Embryonic facial prominence (tissue), 1 donor: ENCODE measurements at regions not wholly inside any gene's neighbourhood (a gene's known extent, or its start where the extent isn't known, plus 50 kb on each side); places are given as distances from the start of the nearest gene placed in this dataset.
"Not testable (repeated sequence)": the region's sequence is repeated elsewhere in the genome, so short reads cannot be mapped to it uniquely, and the experiment has no call there.

Experiments used
- DNase-seq: peaks from one replicate; pipeline ENCODE4 v3.0.0-alpha.2; 2016; ENCODE audit errors: extremely low spot score

DNA sequence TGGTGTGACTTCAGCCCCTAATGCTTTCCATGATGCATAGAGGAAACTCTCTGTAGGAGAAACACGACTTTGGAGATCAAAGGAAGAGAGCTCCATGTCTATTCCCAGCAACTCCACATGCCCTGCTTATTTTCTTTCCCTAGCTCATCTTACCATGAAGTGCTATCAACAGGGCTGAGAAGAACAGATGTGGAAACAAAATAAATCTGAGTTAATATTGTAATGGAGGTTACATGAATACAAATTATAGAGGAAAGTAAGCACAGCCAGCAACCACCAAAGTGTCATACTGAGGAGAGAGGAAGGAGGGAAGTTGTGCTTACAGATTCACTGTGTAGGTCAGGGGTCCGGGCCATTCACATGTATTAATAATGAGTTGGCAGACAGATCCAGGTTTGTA lies 157.5 kb downstream of the RFPL4B start:
- DNase-seq, result no peak

DNA sequence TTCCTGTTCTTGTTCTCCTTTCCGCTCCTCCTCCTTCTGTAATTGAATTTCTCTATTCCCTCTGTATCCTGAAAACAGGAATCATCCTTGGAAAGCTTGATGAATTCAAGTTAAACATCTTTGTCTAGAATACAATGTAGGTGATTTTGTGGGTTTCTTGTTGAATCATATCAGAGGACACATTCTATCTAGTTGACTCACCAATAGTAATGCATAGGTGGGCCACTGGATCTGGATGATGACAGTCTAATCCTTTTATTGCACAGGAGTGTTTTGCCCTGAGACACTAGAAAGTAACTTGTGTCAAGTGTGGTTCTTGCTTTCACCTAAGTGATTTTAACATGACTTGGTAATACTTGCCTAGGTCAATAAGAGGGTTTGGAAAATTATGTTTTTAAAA lies 164.3 kb downstream of the RFPL4B start:
- no peak for DNase-seq

DNA sequence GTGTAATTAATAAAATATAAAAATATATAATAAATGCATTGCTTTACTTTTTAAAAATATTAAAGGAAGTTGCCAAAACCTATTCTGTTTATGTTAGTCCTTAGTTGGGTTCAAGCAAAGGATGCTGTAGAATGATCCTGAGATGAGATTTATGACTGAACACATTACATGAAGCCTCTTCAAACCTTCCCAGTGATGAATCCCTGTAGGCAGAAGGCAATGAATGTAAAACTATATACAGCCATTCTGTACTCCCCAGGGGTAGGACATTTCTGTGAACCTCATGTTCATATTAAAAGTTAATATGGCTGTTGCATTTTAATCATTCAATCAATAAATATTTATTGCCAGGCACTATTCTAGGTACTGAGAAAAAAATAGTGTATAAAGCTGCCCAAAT lies 166.0 kb downstream of the RFPL4B start:
- no peak for DNase-seq

DNA sequence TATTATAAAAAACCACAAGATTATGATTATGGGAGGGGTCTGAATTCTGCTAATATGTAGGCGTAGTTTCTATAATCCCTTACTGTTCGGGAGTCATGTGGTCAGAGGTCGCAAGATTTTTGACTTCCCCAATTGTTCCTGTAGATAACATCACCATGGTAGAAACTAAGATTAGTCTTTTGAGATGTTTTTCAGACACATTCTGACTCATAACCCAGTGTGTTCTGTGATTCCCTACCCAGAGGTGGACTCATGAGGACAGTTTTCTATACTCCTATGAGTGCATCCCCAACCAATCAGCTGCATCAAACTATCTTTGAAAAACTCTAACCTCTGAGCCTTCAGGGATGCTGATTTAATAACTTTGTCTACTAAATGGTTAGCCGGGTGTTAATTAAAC lies 175.5 kb downstream of the RFPL4B start:
- no peak for DNase-seq

DNA sequence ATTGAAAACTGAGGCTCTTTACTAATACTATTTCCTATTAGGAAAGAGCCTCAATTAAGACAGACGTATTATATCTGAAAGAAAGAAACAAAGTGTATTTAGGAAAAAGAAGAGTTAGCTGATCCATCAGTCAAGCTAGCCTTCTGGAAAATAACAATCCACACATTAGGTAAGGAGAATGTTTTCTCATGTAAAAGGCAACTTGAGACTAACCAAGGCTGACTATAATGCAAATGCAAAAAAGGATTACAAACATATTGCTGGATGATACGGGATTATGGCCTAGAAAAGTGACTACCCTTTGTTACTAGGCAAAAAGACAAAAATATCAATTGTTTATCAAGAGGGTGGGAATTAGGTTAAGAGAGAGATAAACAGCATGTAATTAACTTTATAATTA lies 176.9 kb downstream of the RFPL4B start:
- DNase-seq, result no peak

DNA sequence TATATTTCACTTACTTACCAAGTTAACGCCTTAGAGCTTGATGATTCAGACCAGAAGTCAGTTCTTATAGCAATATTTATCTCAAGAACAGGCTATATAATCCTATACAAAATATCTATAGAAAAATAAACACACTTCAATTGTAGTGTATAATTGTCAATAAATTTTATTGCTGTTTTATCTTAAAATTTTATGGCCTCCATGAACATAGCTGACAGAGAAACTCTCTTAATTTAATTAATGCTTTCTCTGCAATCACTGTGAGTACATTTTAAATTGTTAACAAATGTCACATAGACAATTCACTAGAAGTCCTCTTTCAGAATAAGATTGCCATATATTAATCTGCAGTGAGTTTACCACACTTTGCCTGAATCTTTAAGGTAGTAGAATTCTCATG lies 178.6 kb downstream of the RFPL4B start:
- DNase-seq, result no peak

DNA sequence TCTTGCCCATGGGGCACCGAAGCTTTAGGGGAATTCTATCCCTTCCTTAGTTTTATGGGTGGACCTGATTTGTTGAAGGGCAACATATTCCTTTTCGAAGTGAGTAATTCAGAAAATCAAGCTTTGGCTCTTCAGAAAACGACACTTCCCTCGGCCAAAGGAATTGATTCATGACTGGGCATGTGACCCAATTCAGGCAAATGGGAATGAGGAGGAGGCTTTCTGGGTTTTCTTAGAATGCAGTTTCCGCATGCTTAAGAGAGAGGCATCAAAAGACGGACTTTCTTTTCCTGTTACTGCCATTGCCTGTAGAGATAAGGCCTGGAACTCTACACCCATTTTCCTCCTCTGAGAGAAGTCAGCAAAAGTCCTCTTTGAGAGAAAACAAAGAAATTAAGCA lies 179.5 kb downstream of the RFPL4B start:
- no peak for DNase-seq

DNA sequence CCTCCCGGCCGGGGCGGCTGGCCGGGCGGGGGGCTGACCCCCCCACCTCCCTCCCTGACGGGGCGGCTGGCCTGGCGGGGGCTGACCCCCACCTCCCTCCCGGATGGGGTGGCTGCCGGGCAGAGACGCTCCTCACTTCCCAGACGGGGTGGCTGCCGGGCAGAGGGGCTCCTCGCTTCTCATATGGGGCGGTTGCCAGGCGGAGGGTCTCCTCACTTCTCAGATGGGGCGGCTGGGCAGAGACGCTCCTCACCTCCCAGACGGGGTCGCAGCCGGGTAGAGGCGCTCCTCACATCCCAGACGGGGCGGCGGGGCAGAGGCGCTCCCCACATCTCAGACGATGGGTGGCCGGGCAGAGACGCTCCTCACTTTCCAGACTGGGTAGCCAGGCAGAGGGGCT lies 181.2 kb downstream of the RFPL4B start:
- not testable (repeated sequence) for DNase-seq

DNA sequence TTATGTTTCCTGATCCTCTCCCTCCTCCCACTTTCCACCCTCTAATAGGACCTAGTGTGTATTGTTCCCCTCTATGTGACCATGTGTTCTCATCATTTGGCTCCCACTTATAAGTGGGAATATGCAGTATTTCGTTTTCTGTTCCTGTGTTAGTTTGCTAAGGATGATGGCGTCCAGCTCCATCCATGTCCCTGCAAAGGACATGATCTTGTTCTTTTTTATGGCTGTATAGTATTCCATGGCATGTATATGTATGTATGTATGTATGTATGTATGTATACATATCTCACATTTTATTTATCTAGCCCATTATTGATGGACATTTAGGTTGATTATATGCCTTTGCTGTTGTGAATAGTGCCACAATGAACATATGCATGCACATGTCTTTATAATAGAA lies 188.7 kb downstream of the RFPL4B start:
- DNase-seq, result no peak

DNA sequence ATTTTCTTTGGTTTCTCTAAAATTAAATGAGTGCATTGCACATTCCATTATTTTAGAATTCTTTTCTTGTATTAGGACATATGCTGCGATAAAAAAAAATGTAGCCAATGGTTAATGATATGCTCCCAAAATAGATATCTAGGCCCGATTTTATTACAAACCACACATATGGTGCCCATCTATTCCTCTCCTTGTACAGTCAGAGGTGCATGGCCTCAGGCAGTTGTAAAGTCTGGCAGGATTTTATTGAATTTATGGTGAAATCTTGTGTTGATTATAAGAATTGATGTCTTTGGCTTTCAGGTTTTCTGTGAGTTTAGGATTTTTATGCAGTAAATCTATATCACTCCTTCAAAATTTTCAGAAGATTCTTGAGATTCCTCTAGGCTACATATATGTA lies 192.2 kb downstream of the RFPL4B start:
- DNase-seq, result no peak

DNA sequence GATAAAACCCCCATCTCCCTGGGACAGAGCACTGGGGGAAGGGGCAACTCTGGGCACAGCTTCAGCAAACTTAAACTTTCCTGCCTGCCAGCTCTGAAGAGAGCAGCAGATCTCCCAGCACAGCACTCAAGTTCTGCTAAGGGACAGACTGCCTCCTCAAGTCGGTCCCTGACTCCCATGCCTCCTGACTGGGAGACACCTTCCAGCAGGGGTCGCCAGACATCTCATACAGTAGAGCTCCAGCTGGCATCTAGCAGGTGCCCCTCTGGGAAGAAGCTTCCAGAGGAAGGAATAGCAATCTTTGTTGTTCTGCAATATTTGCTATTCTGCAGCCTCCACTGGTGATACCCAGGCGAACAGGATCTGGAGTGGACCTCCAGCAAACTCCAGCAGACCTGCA lies 194.7 kb downstream of the RFPL4B start:
- not testable (repeated sequence) for DNase-seq

DNA sequence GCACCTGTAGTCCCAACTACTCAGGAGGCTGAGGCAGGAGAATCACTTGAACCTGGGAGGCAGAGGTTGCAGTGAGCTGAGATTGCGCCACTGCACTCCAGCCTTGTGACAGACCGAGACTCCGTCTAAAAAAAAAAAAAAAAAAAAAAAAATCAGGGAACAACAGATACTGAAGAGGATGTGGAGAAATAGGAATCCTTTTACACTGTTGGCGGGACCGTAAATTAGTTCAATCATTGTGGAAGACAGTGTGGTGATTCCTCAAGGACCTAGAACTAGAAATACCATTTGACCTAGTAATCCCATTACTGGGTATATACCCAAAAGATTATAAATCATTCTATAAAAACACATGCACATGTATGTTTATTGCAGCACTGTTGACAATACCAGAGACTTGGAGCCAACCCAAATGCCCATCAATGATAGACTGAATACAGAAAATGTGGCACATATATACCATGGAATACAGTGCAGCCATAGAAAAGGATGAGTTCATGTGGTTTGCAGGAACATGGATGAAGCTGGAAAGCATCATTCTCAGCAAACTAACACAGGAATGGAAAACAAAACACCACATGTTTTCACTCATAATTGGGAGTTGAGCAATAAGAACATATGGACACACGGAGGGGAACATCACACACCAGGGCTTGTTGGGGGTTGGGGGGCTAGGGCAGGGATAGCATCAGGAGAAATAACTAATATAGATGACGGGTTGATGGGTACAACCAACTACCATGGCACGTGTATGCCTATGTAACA lies 200.4 kb downstream of the RFPL4B start:
- DNase-seq, result not testable (repeated sequence)

DNA sequence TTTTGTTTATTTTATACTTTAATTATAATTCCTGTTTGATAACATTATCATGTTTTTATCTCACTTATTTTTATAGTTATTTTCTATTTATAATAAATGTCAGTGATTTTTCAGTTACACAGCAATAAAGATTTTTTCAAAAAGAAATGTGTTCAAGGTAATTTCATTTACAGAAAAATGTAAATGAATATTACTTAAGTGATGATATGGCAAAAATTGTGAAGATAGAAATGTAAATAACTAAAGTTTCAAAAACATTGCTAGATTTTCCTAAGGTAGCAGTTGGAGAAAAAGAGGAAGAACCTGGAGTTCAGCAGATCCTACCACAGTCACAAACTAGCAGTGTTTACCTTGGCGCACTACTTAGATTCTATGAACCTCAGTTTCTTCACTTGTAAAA lies 202.6 kb downstream of the RFPL4B start:
- no peak for DNase-seq

DNA sequence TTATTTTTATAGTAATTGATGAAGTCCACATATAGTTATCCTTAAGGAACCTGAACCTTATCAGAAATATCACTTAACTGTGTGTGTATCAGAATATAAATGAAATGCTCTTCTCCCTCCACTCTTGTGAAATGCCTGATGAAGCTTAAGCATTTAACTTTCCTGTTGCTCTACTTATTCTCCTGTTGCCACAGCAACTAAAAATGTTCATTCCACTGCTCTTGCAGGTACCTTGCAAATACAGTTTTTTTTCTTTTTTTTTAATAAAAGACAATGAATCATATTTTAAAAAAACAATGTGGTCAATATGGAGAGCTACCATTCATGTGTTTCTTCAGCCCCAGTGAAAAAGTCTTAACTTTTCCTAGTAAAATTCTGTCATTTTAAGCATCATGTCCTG lies 210.3 kb downstream of the RFPL4B start:
- no peak for DNase-seq

DNA sequence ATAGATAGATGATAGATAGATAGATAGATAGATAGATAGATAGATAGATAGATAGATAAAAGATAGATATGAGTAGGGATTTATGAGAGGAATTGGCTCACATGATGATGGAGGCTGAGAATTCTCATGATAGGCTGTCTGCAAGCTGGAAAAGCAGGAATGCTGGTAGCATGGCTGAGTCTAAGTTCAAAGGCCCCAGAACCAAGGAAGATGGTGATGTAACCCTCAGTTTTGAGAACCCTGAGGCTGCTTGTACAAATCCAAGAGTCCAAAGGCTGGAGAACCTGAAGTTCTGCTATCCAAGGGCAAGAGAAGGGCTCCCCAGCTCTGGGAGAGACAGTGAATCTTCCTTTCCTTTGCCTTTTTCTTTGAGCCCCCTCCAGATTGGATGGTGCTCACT lies 210.8 kb downstream of the RFPL4B start:
- DNase-seq, result no peak

DNA sequence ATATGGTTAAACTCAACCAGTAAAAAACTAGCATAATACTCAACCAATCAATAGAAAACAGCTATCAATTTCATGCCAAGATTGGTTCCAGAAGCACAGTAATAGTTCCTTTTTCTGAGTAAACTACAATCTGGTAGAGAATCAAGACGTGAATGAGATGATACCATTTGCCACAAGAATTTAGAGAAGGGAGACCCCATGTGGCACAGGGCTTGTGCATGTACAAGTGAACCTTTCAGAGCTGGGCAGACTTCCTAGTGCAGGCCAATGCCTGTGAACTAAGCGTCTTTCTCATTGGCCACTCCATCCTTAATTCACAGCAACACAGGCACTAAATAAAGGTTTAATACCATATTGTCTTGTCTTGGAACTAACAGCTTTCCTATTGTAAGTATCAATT lies 213.5 kb downstream of the RFPL4B start:
- no peak for DNase-seq

DNA sequence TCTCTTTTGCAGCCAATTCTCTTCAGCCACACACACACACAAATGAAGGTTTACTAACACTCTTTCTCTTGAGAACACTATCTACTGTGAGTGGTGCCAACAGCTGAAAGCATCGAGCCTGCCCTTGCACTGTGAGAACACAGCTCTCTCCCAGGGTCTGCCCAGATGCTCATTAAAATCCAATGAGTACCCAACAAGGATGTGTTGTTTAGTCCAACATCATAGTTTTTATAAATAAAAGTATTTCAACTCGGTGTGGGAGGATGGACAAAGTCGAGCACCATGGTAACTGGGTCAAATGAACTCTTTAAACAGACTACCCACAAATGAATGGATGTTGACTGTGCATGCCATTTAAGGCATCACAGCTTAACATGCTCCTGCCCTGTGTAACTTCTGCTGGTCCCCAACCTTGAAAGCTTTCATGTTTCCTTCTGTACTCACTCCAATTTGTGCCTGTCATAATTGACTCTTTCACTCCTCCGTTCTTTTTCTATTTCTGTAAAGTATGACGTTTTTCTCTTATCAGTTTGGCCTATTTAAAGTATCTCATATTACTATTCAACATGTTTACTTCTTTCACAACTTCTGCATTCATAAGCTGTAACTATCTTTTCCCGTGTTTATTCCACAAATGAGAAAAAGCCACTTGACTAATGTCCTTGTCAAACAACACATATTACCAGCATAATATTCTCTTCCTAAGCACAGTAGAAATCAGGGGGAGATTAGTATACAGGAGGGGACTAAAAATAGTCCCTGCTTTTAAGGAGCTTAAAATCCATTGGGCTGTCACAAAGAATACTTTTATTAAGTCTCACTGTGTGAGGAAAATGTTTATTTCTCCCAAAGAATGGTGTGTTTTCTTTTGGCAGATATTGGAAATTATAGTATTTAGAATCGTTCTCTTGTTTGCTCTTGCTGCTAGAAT lies 215.4 kb downstream of the RFPL4B start:
- DNase-seq, result no peak

DNA sequence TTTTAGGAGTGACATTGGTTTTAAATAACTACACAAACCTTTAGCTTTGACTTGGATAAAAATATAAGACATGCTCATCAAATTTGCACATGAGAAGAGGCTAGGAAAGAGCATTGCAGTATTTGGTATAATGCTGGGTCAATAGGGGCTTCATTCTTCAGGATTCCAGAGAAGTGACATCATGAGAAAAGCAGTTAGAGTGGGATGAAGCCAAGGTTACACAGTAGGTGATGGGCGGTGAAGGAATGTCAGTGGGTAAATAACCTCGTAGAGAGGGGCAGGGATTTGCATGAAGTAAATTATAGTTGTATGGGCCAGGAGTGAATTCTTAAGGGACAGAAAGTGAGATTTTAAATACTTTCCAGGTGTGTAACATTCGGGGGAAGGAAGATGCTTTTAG lies 216.2 kb downstream of the RFPL4B start:
- no peak for DNase-seq

DNA sequence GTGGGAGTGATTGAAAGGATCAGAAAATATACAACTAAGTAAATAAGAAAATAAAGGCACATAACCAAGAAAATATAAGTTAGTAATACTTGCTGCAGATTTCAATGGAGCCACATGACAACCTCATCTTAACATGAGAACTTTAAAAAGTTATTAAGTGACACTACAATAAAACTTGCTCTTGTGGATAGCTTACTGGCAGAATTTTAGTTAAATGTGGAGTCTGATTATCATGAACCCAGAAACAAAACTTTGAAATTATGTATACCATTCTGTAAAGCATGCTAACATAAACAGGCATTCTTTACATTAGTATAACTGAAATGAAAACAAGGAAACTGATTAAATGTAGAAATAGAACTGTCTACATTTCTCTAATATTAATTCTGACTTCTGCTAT lies 220.9 kb downstream of the RFPL4B start:
- no peak for DNase-seq

DNA sequence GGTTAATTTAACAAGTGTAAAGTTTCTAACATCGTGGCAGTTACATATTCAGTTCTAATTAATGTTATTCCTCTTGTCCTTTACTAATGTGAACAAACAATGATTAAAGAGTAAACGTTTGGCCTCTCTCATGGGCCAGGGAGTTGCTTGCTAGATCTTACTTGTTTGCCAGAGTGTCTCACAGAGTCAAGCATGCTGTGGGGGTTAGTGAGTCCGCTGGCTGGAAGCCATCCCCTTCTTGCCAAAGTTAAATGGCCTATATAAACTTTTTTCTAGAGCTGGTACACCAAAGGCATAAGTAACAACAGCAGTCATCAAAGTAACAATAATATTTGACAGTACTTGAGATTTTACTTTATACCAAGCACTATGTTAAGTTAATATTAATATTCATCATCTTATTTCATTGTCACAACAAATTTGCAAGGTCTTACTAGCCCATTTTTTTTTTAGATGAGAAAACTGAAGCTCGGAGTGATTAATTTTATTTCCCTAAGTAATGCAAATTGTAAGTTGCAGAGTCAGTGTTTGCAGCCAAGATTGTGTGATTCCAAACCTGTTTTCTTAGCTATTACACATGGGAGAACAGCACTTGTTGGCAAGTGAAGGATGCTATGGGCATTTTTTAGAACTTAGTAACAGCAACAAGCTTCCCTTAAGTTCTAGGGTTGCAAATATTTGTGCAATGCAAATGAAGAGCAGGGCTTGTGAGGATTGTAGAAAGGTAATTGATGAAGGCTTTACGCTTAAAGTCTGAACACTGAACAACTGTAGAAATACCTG lies 224.5 kb downstream of the RFPL4B start:
- DNase-seq, result no peak

DNA sequence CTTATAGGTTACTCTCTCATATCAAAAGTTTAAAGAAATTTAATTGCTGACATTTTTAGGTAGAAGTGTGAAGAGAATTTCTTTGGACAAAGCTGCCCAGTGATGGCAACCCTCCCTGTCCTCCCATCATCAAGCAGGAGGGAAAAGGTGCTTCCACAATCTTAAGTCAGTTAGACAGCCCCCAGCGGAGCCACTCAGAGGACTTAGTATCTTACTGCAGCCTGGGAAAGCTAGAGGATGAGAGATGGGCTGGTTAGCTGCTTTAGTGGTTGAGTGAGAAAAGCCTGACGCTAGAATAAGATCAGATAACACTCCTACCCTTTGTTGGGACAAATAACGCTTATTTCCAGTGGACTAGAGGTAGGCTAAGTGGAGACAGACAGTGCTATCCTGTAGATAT lies 227.1 kb downstream of the RFPL4B start:
- no peak for DNase-seq

DNA sequence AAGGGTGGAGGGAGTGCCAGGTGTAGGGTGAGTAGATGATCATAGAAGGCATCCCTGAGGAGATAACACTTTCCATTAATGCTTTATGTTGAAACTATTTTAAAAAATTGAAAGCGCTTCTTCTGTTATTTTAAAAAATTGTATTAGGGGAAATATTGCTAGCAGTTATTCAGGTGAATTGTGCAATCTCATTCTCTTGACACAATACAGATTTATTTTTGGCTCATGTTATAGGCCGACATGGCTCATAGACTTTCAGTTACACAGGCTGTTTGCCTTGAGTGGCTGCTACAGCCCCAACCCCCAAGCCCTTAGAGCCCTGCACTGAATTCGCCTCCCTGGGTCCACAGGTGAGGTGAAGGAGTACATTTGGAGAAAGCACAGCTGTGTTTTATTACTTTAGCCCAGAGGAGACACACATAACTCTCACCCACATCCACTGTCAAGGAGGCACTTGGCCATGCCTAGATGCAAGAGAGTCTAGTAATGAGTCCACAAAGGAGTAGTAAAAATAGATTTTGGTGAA lies 228.2 kb downstream of the RFPL4B start:
- DNase-seq, result no peak
